Brain microvascular endothelial cell (primary cell): ENCODE measurements at regions not wholly inside any gene's neighbourhood (a gene's known extent, or its start where the extent isn't known, plus 50 kb on each side); places are given as distances from the start of the nearest gene placed in this dataset.

ENCODE experiments used
- DNase-seq: peaks from one replicate; pipeline ENCODE4 v3.0.0-alpha.2; 2020
- H3K27ac ChIP-seq: fragments of 250-450 bp; sonication (Bioruptor Pico); 2 replicates; pipeline ENCODE4 v1.5.1; 2020; ENCODE audit warnings: mild to moderate bottlenecking, moderate library complexity
- H3K27me3 ChIP-seq: fragments of 250-450 bp; sonication (Bioruptor Pico); replicated peaks from 2 replicates; pipeline ENCODE4 v1.5.1; 2020; ENCODE audit warnings: mild to moderate bottlenecking
- H3K36me3 ChIP-seq: fragments of 250-450 bp; sonication (Bioruptor Pico); replicated peaks from 2 replicates; pipeline ENCODE4 v1.5.1; 2020; ENCODE audit warnings: mild to moderate bottlenecking
- H3K4me3 ChIP-seq: 2 replicates; pipeline ENCODE4 v1.5.1; 2011; ENCODE audit warnings: low read depth, mild to moderate bottlenecking, control low read depth, low read length, moderate library complexity
- in situ Hi-C: cut with HindIII; loops from 2 replicates; pipeline ENCODE4 v1.10.0; 2017; ENCODE audit warnings: low sequenced_read_pairs, low pct_ligation_motif_present
- TF ChIP-seq, protein P1 (sequence below): IDR thresholded peaks from 2 replicates; pipeline ENCODE4 v1.5.1; 2011; ENCODE audit warnings: low read depth, mild to moderate bottlenecking, moderate library complexity, low read length, control low read depth, inconsistent platforms; ENCODE audit errors: missing control alignments

DNA sequence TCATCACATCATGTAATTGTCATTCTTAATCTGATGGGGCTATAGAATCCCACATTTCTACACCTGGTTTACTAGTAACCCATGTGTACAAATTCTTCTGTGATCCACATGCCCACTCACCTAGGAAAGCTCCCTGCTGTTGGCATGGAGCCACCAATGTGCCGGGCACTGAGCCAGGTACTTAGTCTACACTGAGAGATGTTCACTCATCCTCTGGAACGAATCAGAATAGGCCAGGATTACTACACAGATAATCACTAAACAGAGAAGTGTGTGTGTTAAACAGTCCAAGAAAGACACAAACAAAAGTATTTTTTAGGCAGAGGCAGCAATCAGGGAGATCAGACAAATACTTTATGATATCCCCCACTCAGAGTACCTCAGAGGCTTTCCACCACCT lies 193.2 kb upstream of the VGLL2 start:
- no peak overlapping the region for H3K4me3 ChIP-seq
- TF ChIP-seq, protein P1, sequence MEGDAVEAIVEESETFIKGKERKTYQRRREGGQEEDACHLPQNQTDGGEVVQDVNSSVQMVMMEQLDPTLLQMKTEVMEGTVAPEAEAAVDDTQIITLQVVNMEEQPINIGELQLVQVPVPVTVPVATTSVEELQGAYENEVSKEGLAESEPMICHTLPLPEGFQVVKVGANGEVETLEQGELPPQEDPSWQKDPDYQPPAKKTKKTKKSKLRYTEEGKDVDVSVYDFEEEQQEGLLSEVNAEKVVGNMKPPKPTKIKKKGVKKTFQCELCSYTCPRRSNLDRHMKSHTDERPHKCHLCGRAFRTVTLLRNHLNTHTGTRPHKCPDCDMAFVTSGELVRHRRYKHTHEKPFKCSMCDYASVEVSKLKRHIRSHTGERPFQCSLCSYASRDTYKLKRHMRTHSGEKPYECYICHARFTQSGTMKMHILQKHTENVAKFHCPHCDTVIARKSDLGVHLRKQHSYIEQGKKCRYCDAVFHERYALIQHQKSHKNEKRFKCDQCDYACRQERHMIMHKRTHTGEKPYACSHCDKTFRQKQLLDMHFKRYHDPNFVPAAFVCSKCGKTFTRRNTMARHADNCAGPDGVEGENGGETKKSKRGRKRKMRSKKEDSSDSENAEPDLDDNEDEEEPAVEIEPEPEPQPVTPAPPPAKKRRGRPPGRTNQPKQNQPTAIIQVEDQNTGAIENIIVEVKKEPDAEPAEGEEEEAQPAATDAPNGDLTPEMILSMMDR = no peak
- in situ Hi-C loops = no loop called here
- no peaks in the 10 kb centered on the region for H3K27me3 ChIP-seq
- H3K27ac ChIP-seq = no peak overlapping the region
- H3K36me3 ChIP-seq = no peaks in the 10 kb centered on the region
- no peak for DNase-seq

DNA sequence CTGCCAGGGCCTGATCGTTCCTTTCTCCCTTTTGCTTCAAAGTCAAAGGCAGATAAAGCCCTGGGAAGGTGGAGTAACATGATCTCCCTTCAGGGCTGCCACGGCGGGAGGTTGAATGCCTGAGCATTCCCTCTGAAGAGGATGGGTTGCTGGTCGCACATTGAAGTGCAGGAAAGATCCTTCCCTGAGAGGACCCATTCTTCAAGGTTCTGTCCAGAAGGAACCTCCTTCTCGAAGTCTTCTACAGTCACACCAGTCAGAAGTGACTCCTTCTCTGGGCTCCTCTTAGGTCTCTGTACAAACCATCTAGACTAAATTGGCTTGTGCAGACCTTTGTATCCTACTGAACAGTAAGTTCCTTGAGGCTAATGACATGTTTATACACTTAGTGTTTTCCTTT lies 192.6 kb upstream of the VGLL2 start:
- no peak for DNase-seq
- no peak overlapping the region for H3K27ac ChIP-seq
- no peak overlapping the region for H3K4me3 ChIP-seq
- TF ChIP-seq, protein P1 = no peak
- no peaks in the 10 kb centered on the region for H3K27me3 ChIP-seq
- in situ Hi-C loops = no loop called here
- H3K36me3 ChIP-seq = no peaks in the 10 kb centered on the region

DNA sequence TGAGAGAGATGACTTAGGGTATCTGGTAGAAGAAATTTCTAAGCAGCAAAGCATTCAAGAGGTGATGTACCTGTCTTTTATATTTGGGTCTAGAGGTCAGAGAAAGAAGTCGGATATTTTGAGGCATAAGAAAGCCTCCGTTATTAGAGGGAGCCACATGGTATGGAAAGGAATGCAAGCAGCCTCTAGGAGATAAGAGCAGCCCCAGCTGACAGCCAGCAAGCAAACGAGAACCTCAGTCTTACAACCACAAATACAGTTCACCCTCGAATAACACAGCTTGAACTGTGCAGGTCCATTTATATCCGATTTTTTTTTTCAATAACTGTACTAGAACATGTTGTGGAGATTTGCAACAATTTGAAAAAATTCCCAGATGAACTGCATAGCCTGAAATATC lies 190.7 kb upstream of the VGLL2 start:
- DNase-seq = no peak
- no peaks in the 10 kb centered on the region for H3K36me3 ChIP-seq
- no peak overlapping the region for H3K4me3 ChIP-seq
- H3K27me3 ChIP-seq = no peaks in the 10 kb centered on the region
- in situ Hi-C loops = no loop called here
- no peak overlapping the region for H3K27ac ChIP-seq
- TF ChIP-seq, protein P1 = no peak

DNA sequence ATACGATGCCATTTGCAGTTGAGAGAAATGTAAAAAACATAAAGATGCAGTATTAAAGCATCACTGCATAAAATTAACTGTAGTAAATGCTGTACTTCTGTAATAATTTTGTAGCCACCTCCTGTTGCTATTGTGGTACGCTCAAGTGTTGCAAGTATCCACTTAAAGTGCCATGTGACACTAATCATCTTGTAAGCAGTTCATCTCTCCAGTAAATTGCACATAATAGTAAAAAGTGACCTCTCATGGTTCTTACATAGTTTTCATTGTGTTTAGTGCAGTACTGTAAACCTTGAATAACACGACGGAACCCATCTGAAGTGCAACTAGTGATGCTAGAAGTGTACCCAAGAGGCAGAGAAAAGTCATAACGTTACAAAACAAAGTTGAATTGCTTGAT lies 190.1 kb upstream of the VGLL2 start:
- Histone ChIP-seq H3K27ac (no peak overlapping the region), H3K4me3 (no peak overlapping the region), H3K36me3 (no peaks in the 10 kb centered on the region), H3K27me3 (no peaks in the 10 kb centered on the region)
- in situ Hi-C loops = no loop called here
- TF ChIP-seq, protein P1 = no peak
- no peak for DNase-seq

DNA sequence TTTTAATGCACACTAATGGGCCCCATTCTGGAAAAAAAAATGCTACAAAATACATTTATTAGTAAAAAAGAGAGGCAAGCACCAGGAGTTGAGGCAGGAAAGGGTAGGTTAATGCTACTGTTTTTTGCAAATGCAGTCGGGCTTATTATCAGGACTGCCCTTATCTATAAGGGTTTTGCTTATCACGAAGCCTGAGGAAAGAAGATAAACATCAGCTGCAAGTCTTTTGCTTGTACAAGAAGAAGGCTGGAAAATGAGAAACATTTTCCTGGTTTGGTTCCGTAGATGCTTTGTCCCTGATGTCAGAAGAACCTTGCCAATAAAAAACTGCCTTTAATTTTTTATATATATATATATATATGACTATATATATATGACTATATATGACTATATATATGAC lies 189.3 kb upstream of the VGLL2 start:
- H3K4me3 ChIP-seq = no peak overlapping the region
- no peaks in the 10 kb centered on the region for H3K36me3 ChIP-seq
- DNase-seq = no peak
- H3K27me3 ChIP-seq = no peaks in the 10 kb centered on the region
- in situ Hi-C loops = no loop called here
- TF ChIP-seq, protein P1 = no peak
- H3K27ac ChIP-seq = no peak overlapping the region

DNA sequence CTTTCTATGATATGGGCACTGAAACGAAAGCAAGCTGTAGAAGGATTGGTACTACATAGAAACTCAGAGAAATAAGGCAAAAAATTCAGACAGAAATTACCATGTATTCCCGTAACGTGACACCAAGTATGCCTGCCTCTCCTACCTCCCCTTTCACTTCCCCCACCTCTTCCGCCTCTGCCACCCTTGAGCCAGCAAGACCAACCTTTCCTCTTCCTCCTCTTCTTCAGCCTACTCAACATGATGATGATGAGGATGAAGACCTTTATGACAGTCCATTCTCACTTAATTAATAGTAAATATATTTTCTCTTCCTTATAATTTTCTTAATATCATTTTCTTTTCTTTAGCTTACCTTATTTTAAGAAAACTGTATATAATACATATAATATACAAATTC lies 188.1 kb upstream of the VGLL2 start:
- Histone ChIP-seq H3K27ac (no peak overlapping the region), H3K36me3 (no peaks in the 10 kb centered on the region), H3K4me3 (no peak overlapping the region), H3K27me3 (no peaks in the 10 kb centered on the region)
- no peak for DNase-seq
- in situ Hi-C loops = no loop called here
- TF ChIP-seq, protein P1 = no peak
